Neural progenitor cell (in vitro differentiated cells): ENCODE measurements at regions not wholly inside any gene's neighbourhood (a gene's known extent, or its start where the extent isn't known, plus 50 kb on each side); places are given as distances from the start of the nearest gene placed in this dataset.

Experiments
- DNase-seq: peaks from one replicate; pipeline ENCODE4 v3.0.0-alpha.2; 2016; ENCODE audit warnings: low spot score
- H2AFZ ChIP-seq: fragments of 200-600 bp; sonication (generic); replicated peaks from 2 replicates; pipeline ENCODE4 v1.6.1; 2016; ENCODE audit warnings: antibody characterized with exemption
- H3F3A ChIP-seq: fragments of 200-600 bp; sonication (generic); 2 replicates; pipeline ENCODE4 v1.6.1; 2016; ENCODE audit warnings: antibody characterized with exemption, low read depth
- H3K27ac ChIP-seq: fragments of 200-600 bp; sonication (generic); 2 replicates; pipeline ENCODE4 v1.5.1; 2016; ENCODE audit warnings: mild to moderate bottlenecking
- H3K27me3 ChIP-seq: fragments of 200-600 bp; sonication (generic); 2 replicates; pipeline ENCODE4 v1.6.1; 2016; ENCODE audit warnings: mild to moderate bottlenecking, moderate library complexity
- H3K36me3 ChIP-seq: fragments of 200-600 bp; sonication (generic); 2 replicates; pipeline ENCODE4 v1.5.1; 2016
- H3K4me1 ChIP-seq: fragments of 200-600 bp; sonication (generic); 2 replicates; pipeline ENCODE4 v1.6.1; 2016; ENCODE audit warnings: mixed run types
- H3K4me2 ChIP-seq: fragments of 200-600 bp; sonication (generic); 2 replicates; pipeline ENCODE4 v1.6.1; 2016
- H3K4me3 ChIP-seq: fragments of 200-600 bp; sonication (generic); 2 replicates; pipeline ENCODE4 v1.5.1; 2016
- H3K79me2 ChIP-seq: fragments of 200-600 bp; sonication (generic); 2 replicates; pipeline ENCODE4 v1.6.1; 2016; ENCODE audit warnings: low read depth
- H3K9ac ChIP-seq: fragments of 200-600 bp; sonication (generic); 2 replicates; pipeline ENCODE4 v1.6.1; 2016
- H3K9me3 ChIP-seq: fragments of 200-600 bp; sonication (generic); 2 replicates; pipeline ENCODE4 v1.5.1; 2016; ENCODE audit warnings: low read depth
- H4K20me1 ChIP-seq: fragments of 200-600 bp; sonication (generic); 2 replicates; pipeline ENCODE4 v1.6.1; 2016; ENCODE audit warnings: low read depth
- H3K27ac Mint-ChIP-seq: 3 replicates; pipeline ENCODE4 v1.8.0; 2021; ENCODE audit warnings: mixed read lengths
- H3K27me3 Mint-ChIP-seq: 2 replicates; pipeline ENCODE4 v1.8.0; 2022; ENCODE audit warnings: low read depth, mild to moderate bottlenecking, inconsistent platforms, moderate library complexity, mixed read lengths; ENCODE audit not compliant: insufficient read depth
- H3K36me3 Mint-ChIP-seq: 3 replicates; pipeline ENCODE4 v1.8.0; 2021; ENCODE audit warnings: mixed read lengths
- H3K4me1 Mint-ChIP-seq: 3 replicates; pipeline ENCODE4 v1.8.0; 2021; ENCODE audit warnings: mixed read lengths
- H3K4me3 Mint-ChIP-seq: 3 replicates; pipeline ENCODE4 v1.8.0; 2021; ENCODE audit warnings: mild to moderate bottlenecking, moderate library complexity, mixed read lengths
- H3K9me3 Mint-ChIP-seq: 3 replicates; pipeline ENCODE4 v1.8.0; 2020; ENCODE audit warnings: mixed read lengths
- CTCF ChIP-seq: fragments of 200-600 bp; sonication (generic); IDR thresholded peaks from 2 replicates; pipeline ENCODE4 v1.5.1; 2017; ENCODE audit warnings: antibody characterized with exemption, mild to moderate bottlenecking
- EZH2 ChIP-seq: fragments of 200-600 bp; sonication (generic); IDR thresholded peaks from 2 replicates; pipeline ENCODE4 v1.6.1; 2017; ENCODE audit warnings: antibody characterized with exemption, mild to moderate bottlenecking, moderate library complexity
- EZH2phosphoT487 ChIP-seq: fragments of 200-600 bp; sonication (generic); IDR thresholded peaks from 2 replicates; pipeline ENCODE4 v1.6.1; 2017; ENCODE audit warnings: antibody characterized with exemption

DNA sequence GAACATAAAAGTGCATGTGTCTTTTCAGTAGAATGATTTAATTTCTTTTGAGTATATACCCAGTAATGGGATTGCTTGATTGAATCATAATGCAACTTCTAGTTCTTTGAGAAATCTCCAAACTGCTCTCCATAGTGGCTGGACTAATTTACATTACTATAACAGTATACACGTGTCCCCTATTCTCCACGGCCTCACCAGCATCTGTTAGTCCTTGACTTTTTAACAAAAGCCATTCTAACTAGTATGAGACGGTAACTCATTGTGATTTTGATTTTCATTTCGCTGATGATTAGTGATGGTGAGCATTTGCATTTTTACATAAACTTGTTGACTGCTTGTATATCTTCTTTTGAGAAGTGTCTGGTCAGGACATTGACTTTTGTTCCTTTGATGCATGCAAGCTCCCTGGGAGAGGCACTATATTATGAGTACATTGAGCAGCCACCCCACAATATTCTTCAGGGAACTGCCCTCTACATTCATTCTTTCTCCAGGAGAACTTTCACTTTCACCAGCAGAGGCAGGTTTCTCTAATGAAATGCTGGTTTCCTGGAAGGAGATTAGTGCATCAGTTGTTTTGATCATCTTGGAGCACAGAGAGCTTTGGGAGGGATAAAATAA lies 51.9 kb upstream of the LPGAT1 start:
- H3K27me3 Mint-ChIP-seq = peaks cover 12% of the 10 kb centered on the region
- H3K4me1 Mint-ChIP-seq = peaks cover 21% of the 10 kb centered on the region
- H3K27ac Mint-ChIP-seq = no peak overlapping the region
- H3K4me3 Mint-ChIP-seq = no peak overlapping the region
- Histone ChIP-seq H3K27me3 (no peaks in the 10 kb centered on the region), H3K4me2 (no peak overlapping the region), H4K20me1 (no peaks in the 10 kb centered on the region), H3K4me1 (no peaks in the 10 kb centered on the region), H3K9me3 (no peaks in the 10 kb centered on the region), H3K9ac (no peak overlapping the region), H3K79me2 (no peaks in the 10 kb centered on the region), H3F3A (no peaks in the 10 kb centered on the region), H3K27ac (no peak overlapping the region), H2AFZ (no peak overlapping the region), H3K36me3 (no peaks in the 10 kb centered on the region), H3K4me3 (no peak overlapping the region)
- H3K9me3 Mint-ChIP-seq = peaks cover 15% of the 10 kb centered on the region
- TF ChIP-seq EZH2phosphoT487 (no peak), CTCF (no peak), EZH2 (no peak)
- no peak for DNase-seq
- H3K36me3 Mint-ChIP-seq = no peaks in the 10 kb centered on the region
